Subcutaneous abdominal adipose tissue (tissue), 5 donors: ENCODE measurements at regions not wholly inside any gene's neighbourhood (a gene's known extent, or its start where the extent isn't known, plus 50 kb on each side); places are given as distances from the start of the nearest gene placed in this dataset.
"Not testable (repeated sequence)": the region's sequence is repeated elsewhere in the genome, so short reads cannot be mapped to it uniquely, and the experiment has no call there.

Experiments used
- H3K27ac ChIP-seq: one replicate; pipeline ENCODE4 v1.7.0; 2013; ENCODE audit warnings: low read depth, mild to moderate bottlenecking, inconsistent platforms, low read length, moderate library complexity
- H3K27me3 ChIP-seq, 5 donors: one replicate each; pipeline ENCODE4 v1.7.0; 2013; ENCODE audit warnings: low read length in 5 of 5, inconsistent platforms in 1 of 5; ENCODE audit not compliant: control insufficient read depth in 5 of 5, insufficient read depth in 4 of 5
- H3K36me3 ChIP-seq, 5 donors: one replicate each; pipeline ENCODE4 v1.7.0; 2013; ENCODE audit warnings: low read length in 5 of 5; ENCODE audit not compliant: control insufficient read depth in 5 of 5, insufficient read depth in 5 of 5
- H3K4me1 ChIP-seq, 5 donors: one replicate each; pipeline ENCODE4 v1.7.0; 2013; ENCODE audit warnings: low read length in 5 of 5, mild to moderate bottlenecking in 3 of 5, moderate library complexity in 1 of 5; ENCODE audit not compliant: control insufficient read depth in 5 of 5, insufficient read depth in 5 of 5
- H3K4me3 ChIP-seq, 5 donors: one replicate each; pipeline ENCODE4 v1.7.0; 2013; ENCODE audit warnings: low read length in 5 of 5, low read depth in 1 of 5
- H3K9ac ChIP-seq, 5 donors: one replicate each; pipeline ENCODE4 v1.7.0; 2013; ENCODE audit warnings: low read length in 5 of 5, mild to moderate bottlenecking in 4 of 5, moderate library complexity in 3 of 5
- H3K9me3 ChIP-seq, 5 donors: one replicate each; pipeline ENCODE4 v1.7.0; 2013; ENCODE audit warnings: low read length in 5 of 5; ENCODE audit not compliant: control insufficient read depth in 5 of 5
- donor health status: healthy.
- donor health status: healthy.
- donor health status: healthy.
- donor health status: healthy.
- donor health status: healthy.

DNA sequence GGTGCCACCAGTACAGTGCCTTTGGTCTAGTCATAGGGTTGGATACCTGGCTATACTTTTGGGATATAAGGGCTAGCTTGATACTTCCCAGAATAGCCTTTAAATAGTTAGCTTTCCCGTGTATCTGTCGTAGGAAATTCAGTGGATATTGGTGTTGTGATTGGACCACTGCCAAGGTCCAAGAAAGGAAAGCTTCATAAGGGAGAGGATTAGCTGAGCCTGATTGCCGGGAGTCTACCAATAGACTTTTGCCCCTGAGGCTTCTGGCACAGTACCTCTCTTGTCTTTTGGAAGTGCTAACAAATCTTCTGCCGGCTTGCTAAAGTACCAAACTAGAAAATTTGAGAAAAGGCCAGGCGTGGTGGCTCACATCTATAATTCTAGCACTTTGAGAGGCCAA lies 61.1 kb upstream of the XIST start:
- no peak overlapping the region for H3K27ac ChIP-seq
- no peak overlapping the region for H3K9ac ChIP-seq
- H3K36me3 ChIP-seq, result no peaks in the 10 kb centered on the region
- H3K4me1 ChIP-seq, result peaks cover 0 to 20% (median 9%) of the 10 kb centered on the region in 5 donors
- H3K9me3 ChIP-seq, result no peaks in the 10 kb centered on the region
- peaks cover 0 to 15% (median 0%) of the 10 kb centered on the region in 5 donors for H3K27me3 ChIP-seq
- H3K4me3 ChIP-seq, result no peak overlapping the region

DNA sequence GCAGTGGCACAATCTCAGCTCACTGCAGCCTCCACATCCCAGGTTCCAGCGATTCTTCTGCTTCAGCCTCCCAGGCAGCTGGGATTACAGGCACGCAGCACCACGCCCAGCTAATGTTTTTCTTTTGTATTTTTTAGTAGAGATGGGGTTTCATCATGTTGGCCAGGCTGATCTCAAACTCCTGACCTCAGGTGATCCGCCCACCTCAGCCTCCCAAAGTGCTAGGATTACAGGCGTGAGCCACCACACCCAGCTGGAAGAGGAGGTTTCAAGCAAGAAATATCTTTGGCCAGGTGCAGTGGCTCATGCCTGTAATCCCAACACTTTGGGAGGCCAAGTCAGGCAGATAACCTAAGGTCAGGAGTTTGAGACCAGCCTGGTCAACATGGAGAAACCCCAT lies 59.4 kb upstream of the XIST start:
- H3K4me3 ChIP-seq, H3K36me3 ChIP-seq, H3K27ac ChIP-seq, H3K9ac ChIP-seq, H3K9me3 ChIP-seq: not testable (repeated sequence)
- Histone ChIP-seq H3K4me1 (peaks cover 0 to 13% (median 7%) of the 10 kb centered on the region in 5 donors), H3K27me3 (peaks cover 0 to 15% (median 0%) of the 10 kb centered on the region in 5 donors)

DNA sequence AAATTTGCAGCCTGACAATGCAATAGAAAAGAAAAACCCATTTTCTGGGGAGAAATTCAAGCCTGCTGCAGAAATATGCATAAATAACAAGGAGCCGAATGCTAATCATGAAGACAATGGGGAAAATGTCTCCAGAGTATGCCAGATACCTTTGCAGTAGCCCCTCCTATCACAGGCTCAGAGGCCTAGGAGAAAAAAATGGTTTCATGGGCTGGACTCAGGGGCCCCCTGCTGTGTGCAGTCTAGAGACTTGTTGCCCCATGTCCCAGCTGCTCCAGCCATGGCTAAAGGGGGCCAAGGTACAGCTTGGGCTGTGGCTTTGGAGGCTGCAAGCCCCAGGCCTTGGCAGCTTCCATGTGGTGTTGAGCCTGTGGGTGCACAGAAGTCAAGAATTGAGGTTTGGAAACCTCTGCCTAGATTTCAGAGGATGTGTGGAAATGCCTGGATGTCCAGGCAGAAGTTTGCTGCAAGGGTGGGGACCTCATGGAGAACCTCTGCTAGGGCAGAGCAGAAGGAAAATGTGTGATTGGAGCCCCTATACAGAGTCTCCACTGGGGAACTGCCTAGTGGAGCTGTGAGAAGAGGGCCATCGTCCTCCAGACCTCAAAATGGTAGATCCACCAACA lies 53.3 kb upstream of the XIST start:
- peaks cover 0 to 12% (median 11%) of the 10 kb centered on the region in 5 donors for H3K9me3 ChIP-seq
- not testable (repeated sequence) for H3K27me3 ChIP-seq, H3K9ac ChIP-seq, H3K4me1 ChIP-seq, H3K36me3 ChIP-seq, H3K27ac ChIP-seq
- peak overlapping the region in 1 of 5 donors; percentile 34 for H3K4me3 ChIP-seq

DNA sequence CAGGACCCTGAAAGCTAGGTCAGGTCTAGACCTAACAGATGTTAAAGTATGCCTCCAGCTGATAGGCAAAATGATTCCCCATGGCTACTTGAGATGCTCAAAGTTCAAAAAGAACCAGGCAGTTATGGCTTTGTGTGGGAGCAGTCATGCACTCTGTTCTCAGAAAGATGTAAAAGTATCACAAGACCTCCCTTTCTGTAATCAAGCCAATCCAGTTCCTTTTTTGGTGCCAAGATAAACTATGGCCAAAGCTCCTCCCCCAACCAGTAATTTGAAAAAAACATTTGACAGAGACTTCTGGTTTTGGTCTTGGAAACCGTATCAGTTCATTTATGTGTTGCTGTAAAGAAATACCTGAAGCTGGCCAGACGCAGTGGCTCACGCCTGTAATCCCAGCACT lies 51.4 kb upstream of the XIST start:
- Histone ChIP-seq H3K9me3 (peaks cover 0 to 12% (median 11%) of the 10 kb centered on the region in 5 donors), H3K36me3 (no peaks in the 10 kb centered on the region), H3K27ac (no peak overlapping the region), H3K4me1 (no peaks in the 10 kb centered on the region), H3K4me3 (no peak overlapping the region), H3K27me3 (no peaks in the 10 kb centered on the region), H3K9ac (no peak overlapping the region)
